Astrocyte of the cerebellum (primary cell): ENCODE measurements at regions not wholly inside any gene's neighbourhood (a gene's known extent, or its start where the extent isn't known, plus 50 kb on each side); places are given as distances from the start of the nearest gene placed in this dataset.

Experiments
- DNase-seq: peaks from one replicate; pipeline ENCODE4 v3.0.0-alpha.2; 2011; ENCODE audit warnings: low read depth
- H3K4me3 ChIP-seq: 2 replicates; pipeline ENCODE4 v1.5.1; 2011; ENCODE audit warnings: mild to moderate bottlenecking, low read depth, low read length, moderate library complexity
- in situ Hi-C: cut with HindIII; loops from 2 replicates; pipeline ENCODE4 v1.10.0; 2017; ENCODE audit warnings: low sequenced_read_pairs
- TF ChIP-seq, protein P1 (sequence below): IDR thresholded peaks from 2 replicates; pipeline ENCODE4 v1.5.1; 2012; ENCODE audit warnings: low read length, low read depth, moderate library complexity, mild to moderate bottlenecking; ENCODE audit errors: missing control alignments

- no peak for DNase-seq
- TF ChIP-seq, protein P1, sequence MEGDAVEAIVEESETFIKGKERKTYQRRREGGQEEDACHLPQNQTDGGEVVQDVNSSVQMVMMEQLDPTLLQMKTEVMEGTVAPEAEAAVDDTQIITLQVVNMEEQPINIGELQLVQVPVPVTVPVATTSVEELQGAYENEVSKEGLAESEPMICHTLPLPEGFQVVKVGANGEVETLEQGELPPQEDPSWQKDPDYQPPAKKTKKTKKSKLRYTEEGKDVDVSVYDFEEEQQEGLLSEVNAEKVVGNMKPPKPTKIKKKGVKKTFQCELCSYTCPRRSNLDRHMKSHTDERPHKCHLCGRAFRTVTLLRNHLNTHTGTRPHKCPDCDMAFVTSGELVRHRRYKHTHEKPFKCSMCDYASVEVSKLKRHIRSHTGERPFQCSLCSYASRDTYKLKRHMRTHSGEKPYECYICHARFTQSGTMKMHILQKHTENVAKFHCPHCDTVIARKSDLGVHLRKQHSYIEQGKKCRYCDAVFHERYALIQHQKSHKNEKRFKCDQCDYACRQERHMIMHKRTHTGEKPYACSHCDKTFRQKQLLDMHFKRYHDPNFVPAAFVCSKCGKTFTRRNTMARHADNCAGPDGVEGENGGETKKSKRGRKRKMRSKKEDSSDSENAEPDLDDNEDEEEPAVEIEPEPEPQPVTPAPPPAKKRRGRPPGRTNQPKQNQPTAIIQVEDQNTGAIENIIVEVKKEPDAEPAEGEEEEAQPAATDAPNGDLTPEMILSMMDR, result no peak
- H3K4me3 ChIP-seq, result no peak overlapping the region
- in situ Hi-C loops, result no loop called here
These were observed 333.5 kb upstream of the RGMA start for GRCh38 chr15:93422476-93422875.

DNA sequence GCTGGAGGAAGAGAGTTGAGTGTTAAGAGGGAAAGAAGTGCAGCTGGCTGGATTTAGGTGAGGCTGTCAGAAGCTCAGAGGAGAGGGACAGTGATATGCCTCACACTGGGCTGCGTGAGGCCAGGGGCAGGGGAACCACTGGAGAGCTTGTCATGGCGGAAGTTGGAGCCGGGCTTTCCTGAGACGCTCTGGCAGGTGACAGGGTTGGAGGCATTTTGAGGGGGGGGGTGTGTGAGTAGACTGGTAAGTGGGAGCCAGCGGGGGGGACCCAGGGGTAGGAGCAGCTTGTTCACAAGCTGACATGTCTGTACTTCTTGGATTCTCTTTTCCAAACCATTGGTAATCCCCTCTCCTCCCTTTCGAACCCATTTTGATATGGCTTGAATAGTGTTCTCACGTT is 331.5 kb upstream of the RGMA start:
- H3K4me3 ChIP-seq, result no peak overlapping the region
- TF ChIP-seq, protein P1, result no peak
- in situ Hi-C loops, result no loop called here
- DNase-seq, result no peak

GRCh38 chr15:93420050-93420452 is 331.0 kb upstream of the RGMA start:
- DNase-seq, result no peak
- no peak overlapping the region for H3K4me3 ChIP-seq
- TF ChIP-seq, protein P1, result no peak
- in situ Hi-C loops, result no loop called here

DNA sequence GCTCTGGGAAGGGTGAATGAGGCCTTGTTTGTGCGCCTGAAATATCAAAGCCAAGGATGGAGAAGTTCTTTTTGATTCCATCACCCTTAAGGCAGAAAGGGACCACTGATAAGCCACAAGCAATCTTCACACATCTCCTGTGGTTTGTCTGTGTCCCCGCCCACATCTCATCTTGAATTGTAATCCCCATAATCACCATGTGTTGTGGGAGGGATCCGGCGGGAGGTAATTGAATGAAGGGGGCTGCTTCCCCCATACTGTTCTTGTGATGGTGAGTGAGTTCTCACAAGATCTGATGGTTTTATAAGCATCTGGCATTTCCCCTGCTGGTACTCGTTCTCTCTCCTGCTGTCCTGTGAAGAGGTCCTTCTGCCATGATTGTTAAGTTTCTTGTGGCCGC is 329.6 kb upstream of the RGMA start:
- no peak for DNase-seq
- TF ChIP-seq, protein P1, result no peak
- in situ Hi-C loops, result no loop called here

DNA sequence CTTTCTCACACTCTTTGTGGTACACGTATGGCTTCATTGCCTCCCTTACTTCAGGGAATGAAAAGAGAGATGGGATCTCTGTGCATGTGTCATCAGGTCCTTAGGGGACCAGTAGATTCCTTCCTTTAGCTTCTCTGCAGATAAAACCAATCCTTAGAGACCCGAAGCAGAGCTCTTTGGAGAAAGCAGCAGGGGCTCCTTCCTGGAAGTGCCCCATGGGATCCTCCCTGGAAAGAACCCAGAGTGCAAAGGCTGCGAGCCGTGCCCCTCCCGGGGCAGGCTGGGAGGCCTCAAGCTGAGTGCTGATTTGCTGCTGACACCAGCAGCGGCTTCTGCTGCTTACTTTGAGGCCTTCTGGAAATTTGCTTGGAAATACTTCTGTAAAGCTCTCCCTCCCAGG is 328.6 kb upstream of the RGMA start:
- H3K4me3 ChIP-seq, result no peak overlapping the region
- in situ Hi-C loops, result no loop called here
- DNase-seq, result no peak
- TF ChIP-seq, protein P1, result no peak

More for the DNA sequence above, 329.6 kb upstream of the RGMA start:
- no peak overlapping the region for H3K4me3 ChIP-seq

DNA sequence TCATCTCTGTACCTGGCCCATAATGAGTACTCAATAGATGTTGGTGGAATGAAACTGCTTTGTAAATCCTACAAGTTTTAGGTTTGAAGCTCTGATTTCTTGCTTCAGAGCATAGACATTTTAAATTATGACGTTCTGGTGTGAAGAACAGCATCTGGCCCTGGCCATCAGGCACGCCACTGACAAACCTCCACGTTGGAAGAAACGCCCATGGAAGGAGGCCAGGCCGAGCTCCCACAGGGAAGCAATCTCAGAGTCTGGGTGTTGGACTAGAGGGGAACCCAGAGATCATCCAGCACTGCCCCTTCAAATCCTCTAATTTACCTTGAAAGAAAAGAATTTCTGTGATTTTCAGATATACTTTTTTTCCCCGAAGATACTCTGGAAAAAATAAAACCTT is 328.1 kb upstream of the RGMA start:
- no peak for DNase-seq
- no peak overlapping the region for H3K4me3 ChIP-seq
- TF ChIP-seq, protein P1, result no peak
- in situ Hi-C loops, result no loop called here

DNA sequence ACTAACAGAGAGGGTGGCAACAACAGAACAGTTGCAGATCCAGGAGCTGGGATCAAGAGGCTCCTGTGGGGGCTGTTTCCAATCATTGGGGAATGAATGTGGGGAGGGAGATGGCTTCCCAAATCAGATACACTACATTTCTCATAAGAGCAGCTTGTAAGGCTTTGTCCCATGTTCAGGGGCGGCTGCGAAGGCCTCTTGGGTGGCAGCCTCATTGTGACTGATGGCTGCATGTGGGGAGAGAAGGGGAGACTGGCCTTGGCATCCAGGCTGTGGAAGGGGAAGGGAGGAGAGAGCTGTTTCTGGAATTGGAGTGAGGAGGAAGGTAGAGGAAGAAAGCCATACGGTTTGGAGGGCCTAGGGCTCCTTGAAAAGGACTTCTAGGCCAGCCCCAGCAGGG is 326.6 kb upstream of the RGMA start:
- in situ Hi-C loops, result no loop called here
- no peak for DNase-seq
- H3K4me3 ChIP-seq, result no peak overlapping the region
- TF ChIP-seq, protein P1, result no peak
